ENCODE measurements at regions not wholly inside any gene's neighbourhood (a gene's known extent, or its start where the extent isn't known, plus 50 kb on each side); places are given as distances from the start of the nearest gene placed in this dataset.

- TF ChIP-seq CTCF (IDR thresholded peaks at IDR 0.05; ENCODE audit: insufficient read depth, low read depth, low read length), result no peak
- H3K27me3 ChIP-seq (ENCODE audit: control insufficient read depth, insufficient read depth, low read length), result no peaks in the 10 kb centered on the region
- ChIA-PET POLR2A (no interaction called here), CTCF (no interaction called here)
- no peaks in the 10 kb centered on the region for H3K36me3 ChIP-seq (ENCODE audit: control insufficient read depth, insufficient read depth, low read length)
- DNase-seq (ENCODE audit: low read depth), result no peak
- H3K4me3 ChIP-seq (ENCODE audit: low read depth, low read length), result no peak overlapping the region
Observed at GRCh38 chr15:31171731-31172130, 70.2 kb upstream of the TRPM1 start.

- no peak for DNase-seq (ENCODE audit: low read depth)
- ChIA-PET CTCF (no interaction called here), POLR2A (no interaction called here)
- TF ChIP-seq CTCF (IDR thresholded peaks at IDR 0.05; ENCODE audit: insufficient read depth, low read depth, low read length), result no peak
- H3K4me3 ChIP-seq (ENCODE audit: low read depth, low read length), result no peak overlapping the region
- H3K27me3 ChIP-seq (ENCODE audit: control insufficient read depth, insufficient read depth, low read length), result no peaks in the 10 kb centered on the region
- no peaks in the 10 kb centered on the region for H3K36me3 ChIP-seq (ENCODE audit: control insufficient read depth, insufficient read depth, low read length)
Observed at GRCh38 chr15:31172606-31173005, 71.1 kb upstream of the TRPM1 start.

GRCh38 chr15:31173790-31174450 lies 72.4 kb upstream of the TRPM1 start:
- no peak for TF ChIP-seq CTCF (IDR thresholded peaks at IDR 0.05; ENCODE audit: insufficient read depth, low read depth, low read length)
- no peaks in the 10 kb centered on the region for H3K36me3 ChIP-seq (ENCODE audit: control insufficient read depth, insufficient read depth, low read length)
- no peak overlapping the region for H3K4me3 ChIP-seq (ENCODE audit: low read depth, low read length)
- CTCF ChIA-PET, result no interaction called here
- H3K27me3 ChIP-seq (ENCODE audit: control insufficient read depth, insufficient read depth, low read length), result peaks cover 2% of the 10 kb centered on the region
- POLR2A ChIA-PET, result no interaction called here
- DNase-seq (ENCODE audit: low read depth), result no peak

- POLR2A ChIA-PET, result no interaction called here
- peaks cover 2% of the 10 kb centered on the region for H3K27me3 ChIP-seq (ENCODE audit: control insufficient read depth, insufficient read depth, low read length)
- H3K4me3 ChIP-seq (ENCODE audit: low read depth, low read length), result no peak overlapping the region
- no peak for TF ChIP-seq CTCF (IDR thresholded peaks at IDR 0.05; ENCODE audit: insufficient read depth, low read depth, low read length)
- no peak for DNase-seq (ENCODE audit: low read depth)
- no peaks in the 10 kb centered on the region for H3K36me3 ChIP-seq (ENCODE audit: control insufficient read depth, insufficient read depth, low read length)
- CTCF ChIA-PET, result no interaction called here
Observed at GRCh38 chr15:31175484-31175883, 74.0 kb upstream of the TRPM1 start.

GRCh38 chr15:31177951-31178350 lies 76.4 kb upstream of the TRPM1 start:
- Histone ChIP-seq H3K27me3 (ENCODE audit: control insufficient read depth, insufficient read depth, low read length) (peaks cover 2% of the 10 kb centered on the region), H3K4me3 (ENCODE audit: low read depth, low read length) (no peak overlapping the region), H3K36me3 (ENCODE audit: control insufficient read depth, insufficient read depth, low read length) (no peaks in the 10 kb centered on the region)
- ChIA-PET CTCF (interaction anchor here (1.2 kb wide), 1 partner anchor 10 kb away, joined by 3 read pairs; no protein-coding TSS in a partner anchor), POLR2A (no interaction called here)
- DNase-seq (ENCODE audit: low read depth), result no peak
- no peak for TF ChIP-seq CTCF (IDR thresholded peaks at IDR 0.05; ENCODE audit: insufficient read depth, low read depth, low read length)
